H7 (cell line): ENCODE measurements at regions not wholly inside any gene's neighbourhood (a gene's known extent, or its start where the extent isn't known, plus 50 kb on each side); places are given as distances from the start of the nearest gene placed in this dataset.
"Not testable (repeated sequence)": the region's sequence is repeated elsewhere in the genome, so short reads cannot be mapped to it uniquely, and the experiment has no call there.

Experiments used
- DNase-seq: peaks from one replicate; pipeline ENCODE4 v3.0.0; 2012
- H3K27me3 ChIP-seq: 2 replicates; pipeline ENCODE4 v1.6.0; 2011; ENCODE audit warnings: mild to moderate bottlenecking, low read length; ENCODE audit not compliant: control insufficient read depth, insufficient read depth
- H3K36me3 ChIP-seq: replicated peaks from 2 replicates; pipeline ENCODE4 v1.5.1; 2011; ENCODE audit warnings: low read length; ENCODE audit not compliant: control insufficient read depth, insufficient read depth
- H3K4me3 ChIP-seq: 2 replicates; pipeline ENCODE4 v1.5.1; 2011; ENCODE audit warnings: low read depth, mild to moderate bottlenecking, control low read depth, low read length, moderate library complexity; ENCODE audit not compliant: insufficient read depth

- Histone ChIP-seq H3K36me3 (no peaks in the 10 kb centered on the region), H3K27me3 (no peaks in the 10 kb centered on the region), H3K4me3 (no peak overlapping the region)
- no peak for DNase-seq
Measured at GRCh38 chr7:80999771-81000170, 80.9 kb upstream of the SEMA3C start.

GRCh38 chr7:80999100-80999499 lies 80.2 kb upstream of the SEMA3C start:
- Histone ChIP-seq H3K36me3 (no peaks in the 10 kb centered on the region), H3K27me3 (no peaks in the 10 kb centered on the region), H3K4me3 (no peak overlapping the region)
- DNase-seq: no peak

- H3K36me3 ChIP-seq: no peaks in the 10 kb centered on the region
- no peaks in the 10 kb centered on the region for H3K27me3 ChIP-seq
- no peak for DNase-seq
- no peak overlapping the region for H3K4me3 ChIP-seq
Measured at GRCh38 chr7:80997841-80998240, 79.0 kb upstream of the SEMA3C start.

GRCh38 chr7:80996236-80996635 lies 77.4 kb upstream of the SEMA3C start:
- not testable (repeated sequence) for H3K27me3 ChIP-seq, DNase-seq, H3K36me3 ChIP-seq

GRCh38 chr7:80991654-80992053 lies 72.8 kb upstream of the SEMA3C start:
- Histone ChIP-seq H3K4me3 (no peak overlapping the region), H3K36me3 (no peaks in the 10 kb centered on the region), H3K27me3 (no peaks in the 10 kb centered on the region)
- no peak for DNase-seq

More at GRCh38 chr7:80996236-80996635, 77.4 kb upstream of the SEMA3C start:
- H3K4me3 ChIP-seq: not testable (repeated sequence)

GRCh38 chr7:80984619-80985018 lies 65.8 kb upstream of the SEMA3C start:
- H3K4me3 ChIP-seq: no peak overlapping the region
- DNase-seq: no peak
- no peaks in the 10 kb centered on the region for H3K27me3 ChIP-seq
- H3K36me3 ChIP-seq: no peaks in the 10 kb centered on the region

GRCh38 chr7:80981405-80981804 lies 62.6 kb upstream of the SEMA3C start:
- H3K27me3 ChIP-seq: no peaks in the 10 kb centered on the region
- no peak for DNase-seq
- H3K4me3 ChIP-seq: no peak overlapping the region
- H3K36me3 ChIP-seq: no peaks in the 10 kb centered on the region

- Histone ChIP-seq H3K36me3 (no peaks in the 10 kb centered on the region), H3K27me3 (no peaks in the 10 kb centered on the region), H3K4me3 (no peak overlapping the region)
- no peak for DNase-seq
Measured at GRCh38 chr7:80977751-80978150, 58.9 kb upstream of the SEMA3C start.

GRCh38 chr7:80974396-80975358 lies 55.8 kb upstream of the SEMA3C start:
- no peak for DNase-seq
- Histone ChIP-seq H3K27me3 (no peaks in the 10 kb centered on the region), H3K36me3 (no peaks in the 10 kb centered on the region), H3K4me3 (no peak overlapping the region)

- no peak for DNase-seq
- H3K36me3 ChIP-seq: no peaks in the 10 kb centered on the region
- H3K27me3 ChIP-seq: no peaks in the 10 kb centered on the region
- no peak overlapping the region for H3K4me3 ChIP-seq
Measured at GRCh38 chr7:80971225-80971624, 52.4 kb upstream of the SEMA3C start.
